ENCODE measurements at regions not wholly inside any gene's neighbourhood (a gene's known extent, or its start where the extent isn't known, plus 50 kb on each side); places are given as distances from the start of the nearest gene placed in this dataset.

- no peak for TF ChIP-seq EGR1 (IDR thresholded peaks at IDR 0.05)
- no peak for TF ChIP-seq REST (IDR thresholded peaks at IDR 0.05; ENCODE audit: low read depth)
- TF ChIP-seq TCF12 (IDR thresholded peaks at IDR 0.05; ENCODE audit: low read depth): no peak
- TF ChIP-seq EP300 (IDR thresholded peaks at IDR 0.05; ENCODE audit: borderline replicate concordance): no peak
- TF ChIP-seq YY1 (IDR thresholded peaks at IDR 0.05; ENCODE audit: low read depth): no peak
- TF ChIP-seq TAF1 (IDR thresholded peaks at IDR 0.05; ENCODE audit: low read depth): no peak
- no peak for TF ChIP-seq USF1 (IDR thresholded peaks at IDR 0.05)
- TF ChIP-seq CREB1 (IDR thresholded peaks at IDR 0.05; ENCODE audit: low read depth): no peak
- TF ChIP-seq TEAD4 (IDR thresholded peaks at IDR 0.05): no peak
- no peak for TF ChIP-seq NFIC (IDR thresholded peaks at IDR 0.05)
- no peak for TF ChIP-seq ZBTB7A (IDR thresholded peaks at IDR 0.05; ENCODE audit: low read depth)
- TF ChIP-seq FOXM1 (IDR thresholded peaks at IDR 0.05; ENCODE audit: borderline replicate concordance, low read depth): no peak
- TF ChIP-seq MAX (IDR thresholded peaks at IDR 0.05): no peak
Measured at GRCh38 chr15:30008156-30008555, 74.6 kb upstream of the GOLGA8J start.

Data from Ishikawa (cell line).